Natural killer cell treated with Interleukin-12 subunit alpha and Interleukin-12 subunit beta and Interleukin-15 and Interleukin-18, amount 100 ng/mL, for 72 hours (primary cell): ENCODE measurements at regions not wholly inside any gene's neighbourhood (a gene's known extent, or its start where the extent isn't known, plus 50 kb on each side); places are given as distances from the start of the nearest gene placed in this dataset.
"Not testable (repeated sequence)": the region's sequence is repeated elsewhere in the genome, so short reads cannot be mapped to it uniquely, and the experiment has no call there.

Source experiments
- ATAC-seq, 2 donors: fragments of 150-1000 bp; cut with Tn5 transposase in 1 of 2; sonication (Bioruptor Pico), chemical (Tn5 transposase) in 1 of 2; 2 replicates each; pipeline ENCODE4 v1.10.0; 2021
- DNase-seq: peaks from one replicate; pipeline ENCODE4 v3.0.0; 2022; ENCODE audit warnings: low spot score
- H3K27ac Mint-ChIP-seq, 2 donors: 1 replicate in 1 of 2; 2 replicates in 1 of 2; pipeline ENCODE4 v1.8.0; 2022; ENCODE audit warnings: mixed read lengths in 2 of 2, mild to moderate bottlenecking in 1 of 2, moderate library complexity in 1 of 2
- H3K27me3 Mint-ChIP-seq, 2 donors: 1 replicate in 1 of 2; 2 replicates in 1 of 2; pipeline ENCODE4 v1.8.0; 2022; ENCODE audit warnings: mixed read lengths in 2 of 2
- H3K36me3 Mint-ChIP-seq: one replicate; pipeline ENCODE4 v1.8.0; 2022; ENCODE audit warnings: mixed read lengths
- H3K4me1 Mint-ChIP-seq, 2 donors: 1 replicate in 1 of 2; 2 replicates in 1 of 2; pipeline ENCODE4 v1.8.0; 2022; ENCODE audit warnings: low read depth in 2 of 2, mixed read lengths in 2 of 2, mild to moderate bottlenecking in 1 of 2
- H3K4me3 Mint-ChIP-seq: one replicate; pipeline ENCODE4 v1.8.0; 2022; ENCODE audit warnings: mixed read lengths
- H3K9me3 Mint-ChIP-seq: 2 replicates; pipeline ENCODE4 v1.8.0; 2022; ENCODE audit warnings: mixed read lengths

DNA sequence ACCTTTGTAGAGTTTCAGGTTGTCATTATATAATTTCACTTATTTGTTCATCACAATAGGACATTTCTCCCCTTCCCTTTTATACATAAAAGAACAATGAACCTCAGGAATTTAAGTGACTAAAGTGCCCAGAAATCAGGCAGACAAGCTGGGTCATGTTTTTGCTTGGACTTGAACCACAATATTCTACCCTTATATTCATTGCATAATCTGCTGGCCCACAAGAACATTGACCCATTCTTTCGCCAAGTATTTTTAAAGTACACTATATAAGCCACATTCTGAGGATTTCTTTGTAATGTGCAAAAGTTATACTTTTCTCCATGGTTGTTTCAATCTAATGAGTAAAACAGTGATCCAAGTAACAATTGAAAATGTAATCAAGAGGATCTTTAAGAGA, 637.5 kb upstream of the SLIT2 start:
- H3K27ac Mint-ChIP-seq: no peak overlapping the region
- H3K27me3 Mint-ChIP-seq: no peaks in the 10 kb centered on the region

DNA sequence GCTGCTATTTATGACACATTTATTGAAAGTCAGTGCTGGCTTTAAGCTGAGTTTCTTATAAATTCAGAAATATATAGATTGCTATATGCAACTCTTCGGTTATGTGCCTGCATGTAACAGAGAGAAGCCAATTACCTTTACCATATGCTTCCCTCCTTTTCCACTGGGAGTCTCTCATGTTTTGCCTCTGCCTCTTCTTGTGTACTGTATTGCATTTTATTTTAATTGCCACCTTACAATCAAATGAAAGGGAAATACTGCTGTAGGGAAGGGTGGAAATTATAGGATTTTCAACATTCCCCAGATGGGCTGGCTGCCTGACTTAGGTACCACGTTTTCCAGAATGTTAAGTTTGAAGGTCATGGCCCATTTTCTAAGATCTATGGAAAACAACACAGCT, 655.4 kb upstream of the SLIT2 start:
- DNase-seq: no peak
- no peak overlapping the region for H3K4me3 Mint-ChIP-seq

More for the DNA sequence above, 637.5 kb upstream of the SLIT2 start:
- Mint-ChIP-seq H3K36me3 (peaks cover 7% of the 10 kb centered on the region), H3K4me1 (no peaks in the 10 kb centered on the region), H3K4me3 (no peak overlapping the region), H3K9me3 (peaks cover 25% of the 10 kb centered on the region)
- DNase-seq (no peak), ATAC-seq (no peak)

DNA sequence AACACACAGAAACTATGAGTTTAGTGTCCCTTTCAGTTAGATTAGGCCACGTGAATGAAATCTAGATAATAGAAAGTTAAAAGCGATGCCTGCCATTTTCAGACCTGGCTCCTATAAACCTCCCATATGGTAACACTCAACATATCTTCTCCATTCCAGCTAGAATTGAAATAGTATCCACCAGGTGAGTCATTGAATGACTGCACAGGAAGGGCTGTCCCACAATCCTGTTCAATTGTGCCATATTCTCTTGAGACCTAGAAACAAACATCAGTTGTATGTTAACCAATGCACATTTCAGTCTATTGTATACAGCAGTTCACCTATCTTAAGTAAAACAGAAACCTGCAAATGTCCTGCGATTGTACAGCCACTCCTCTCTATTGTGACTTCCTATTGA, 659.3 kb upstream of the SLIT2 start:
- no peaks in the 10 kb centered on the region for H3K27me3 Mint-ChIP-seq
- H3K9me3 Mint-ChIP-seq: peaks cover 24% of the 10 kb centered on the region
- H3K4me1 Mint-ChIP-seq: no peaks in the 10 kb centered on the region
- H3K4me3 Mint-ChIP-seq: no peak overlapping the region
- ATAC-seq (no peak), DNase-seq (no peak)
- H3K27ac Mint-ChIP-seq: no peak overlapping the region
- no peaks in the 10 kb centered on the region for H3K36me3 Mint-ChIP-seq

More for the DNA sequence above, 655.4 kb upstream of the SLIT2 start:
- H3K27ac Mint-ChIP-seq: no peak overlapping the region
- ATAC-seq: no peak
- no peaks in the 10 kb centered on the region for H3K36me3 Mint-ChIP-seq
- H3K9me3 Mint-ChIP-seq: peaks cover 16% of the 10 kb centered on the region
- no peaks in the 10 kb centered on the region for H3K4me1 Mint-ChIP-seq
- no peaks in the 10 kb centered on the region for H3K27me3 Mint-ChIP-seq

DNA sequence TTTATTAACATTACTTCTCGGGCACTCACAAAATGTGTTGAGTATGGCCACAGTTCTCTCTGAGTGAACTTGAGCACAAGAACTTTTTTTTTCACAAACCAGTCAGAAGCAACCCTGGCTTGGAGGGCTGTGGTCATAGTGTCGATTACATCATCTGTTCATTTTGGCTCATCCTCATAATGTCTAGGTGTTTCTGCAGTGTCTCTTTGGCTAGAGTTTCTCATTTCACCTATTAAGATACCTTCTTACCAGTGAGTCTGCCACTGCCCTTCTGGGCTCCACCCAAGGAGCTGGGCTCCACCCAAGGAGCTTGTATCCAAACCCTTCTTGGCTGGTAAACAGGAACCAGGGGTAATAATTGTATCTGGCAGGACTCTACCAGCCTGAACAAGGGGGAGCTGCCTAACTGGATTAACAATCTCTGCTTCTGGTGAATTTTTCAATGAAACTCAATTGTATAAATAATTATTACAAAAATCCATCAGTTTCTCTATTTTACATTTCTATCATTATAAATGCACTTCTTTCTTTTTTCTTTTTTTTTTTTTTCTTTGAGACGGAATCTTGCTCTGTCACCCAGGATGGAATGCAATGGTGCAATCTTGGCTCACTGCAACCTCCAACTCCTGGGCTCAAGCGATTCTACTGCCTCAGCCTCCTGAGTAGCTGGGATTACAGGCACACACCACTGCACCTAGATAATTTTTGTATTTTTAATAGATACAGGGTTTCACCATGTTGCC, 667.7 kb upstream of the SLIT2 start:
- no peaks in the 10 kb centered on the region for H3K36me3 Mint-ChIP-seq
- no peaks in the 10 kb centered on the region for H3K27me3 Mint-ChIP-seq
- H3K4me1 Mint-ChIP-seq: no peaks in the 10 kb centered on the region
- no peak for ATAC-seq
- H3K27ac Mint-ChIP-seq: no peak overlapping the region
- H3K9me3 Mint-ChIP-seq: peaks cover 5% of the 10 kb centered on the region
- H3K4me3 Mint-ChIP-seq: no peak overlapping the region
- DNase-seq: no peak

DNA sequence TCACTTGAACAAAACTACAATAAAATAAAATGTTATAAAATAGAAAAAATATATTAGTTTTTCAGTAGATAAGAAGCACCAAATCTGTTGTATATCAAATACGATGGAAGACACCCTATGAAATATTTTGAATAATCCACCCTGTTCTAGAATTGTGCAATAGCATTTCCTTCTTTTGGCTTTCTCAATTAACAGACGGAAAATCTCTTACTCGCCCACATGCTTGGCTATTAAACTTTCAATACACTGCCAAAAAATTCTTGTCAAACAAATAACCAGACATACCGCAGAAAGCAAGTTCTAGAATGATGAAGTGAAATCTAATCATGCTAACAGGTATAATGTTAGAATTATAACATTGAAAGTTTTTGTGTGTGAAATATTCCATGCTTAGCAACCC, 671.6 kb upstream of the SLIT2 start:
- ATAC-seq (no peak), DNase-seq (no peak)
- peaks cover 11% of the 10 kb centered on the region for H3K9me3 Mint-ChIP-seq
- H3K27ac Mint-ChIP-seq: no peak overlapping the region
- H3K4me3 Mint-ChIP-seq: no peak overlapping the region
- H3K36me3 Mint-ChIP-seq: peaks cover 5% of the 10 kb centered on the region
- H3K4me1 Mint-ChIP-seq: no peaks in the 10 kb centered on the region
- no peaks in the 10 kb centered on the region for H3K27me3 Mint-ChIP-seq

DNA sequence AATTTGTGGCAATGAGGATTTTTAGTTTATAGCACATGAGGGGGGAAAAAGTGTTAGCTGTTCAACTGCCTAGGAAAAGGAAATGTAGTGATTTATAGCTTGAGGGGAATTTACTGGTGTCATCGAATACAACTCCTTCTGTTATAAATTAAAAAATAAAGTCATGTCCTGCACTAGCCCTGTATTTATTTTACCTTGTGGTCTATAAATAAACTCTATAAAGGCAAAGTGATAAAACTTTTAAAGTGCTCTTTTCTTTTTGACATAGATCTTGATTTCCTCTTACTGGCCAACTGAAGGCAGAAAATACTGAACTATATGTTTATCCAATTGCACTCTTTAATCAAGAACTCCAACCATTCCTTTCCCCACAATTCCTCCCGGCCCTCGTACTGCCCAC, 672.1 kb upstream of the SLIT2 start:
- no peak overlapping the region for H3K4me3 Mint-ChIP-seq
- no peak overlapping the region for H3K27ac Mint-ChIP-seq
- H3K4me1 Mint-ChIP-seq: no peaks in the 10 kb centered on the region
- peaks cover 5% of the 10 kb centered on the region for H3K36me3 Mint-ChIP-seq
- no peaks in the 10 kb centered on the region for H3K27me3 Mint-ChIP-seq
- no peak for ATAC-seq
- H3K9me3 Mint-ChIP-seq: peaks cover 11% of the 10 kb centered on the region
- DNase-seq: no peak

DNA sequence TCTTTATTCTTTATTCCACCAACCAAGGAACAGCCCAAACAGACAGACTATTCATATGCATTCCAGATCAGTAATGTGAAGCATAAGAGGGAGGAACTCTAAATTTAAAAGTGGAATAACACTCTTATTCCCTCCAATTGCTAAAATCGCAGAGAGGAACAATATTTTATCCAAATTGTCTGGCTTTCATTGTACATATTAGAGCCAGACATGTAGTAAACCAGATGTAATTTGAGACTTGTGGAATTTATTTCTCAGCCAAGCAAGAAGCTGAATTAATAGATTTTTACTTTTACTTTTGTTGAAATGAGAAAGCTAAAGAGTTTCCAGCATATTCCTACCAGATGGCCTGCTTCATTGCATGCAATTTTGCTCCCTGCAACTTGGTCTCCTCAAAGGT, 674.6 kb upstream of the SLIT2 start:
- no peak overlapping the region for H3K27ac Mint-ChIP-seq
- H3K4me1 Mint-ChIP-seq: no peaks in the 10 kb centered on the region
- peaks cover 11% of the 10 kb centered on the region for H3K9me3 Mint-ChIP-seq
- ATAC-seq (no peak), DNase-seq (no peak)
- H3K36me3 Mint-ChIP-seq: peaks cover 5% of the 10 kb centered on the region
- H3K27me3 Mint-ChIP-seq: no peaks in the 10 kb centered on the region
- no peak overlapping the region for H3K4me3 Mint-ChIP-seq

DNA sequence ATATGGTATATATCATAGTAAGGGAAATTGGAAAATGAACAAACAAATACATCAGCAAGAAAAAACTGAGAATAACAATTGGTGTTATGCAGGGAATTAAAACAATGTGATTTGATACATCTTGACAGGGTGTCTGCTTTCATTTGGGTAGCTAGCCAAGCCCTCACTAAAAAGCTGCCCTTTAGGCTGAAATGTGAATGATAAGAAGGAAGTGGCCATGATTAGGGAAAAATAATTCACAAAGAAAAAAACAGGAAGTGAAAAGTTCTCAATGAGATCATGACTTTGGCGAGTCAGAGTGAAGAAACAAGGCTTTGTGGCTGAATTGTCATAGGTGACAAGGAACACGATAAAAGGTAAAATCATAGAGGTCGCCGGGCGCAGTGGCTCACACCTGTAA, 675.8 kb upstream of the SLIT2 start:
- H3K9me3 Mint-ChIP-seq: peaks cover 11% of the 10 kb centered on the region
- DNase-seq (no peak), ATAC-seq (no peak)
- no peak overlapping the region for H3K4me3 Mint-ChIP-seq
- peaks cover 5% of the 10 kb centered on the region for H3K36me3 Mint-ChIP-seq
- no peaks in the 10 kb centered on the region for H3K4me1 Mint-ChIP-seq
- no peaks in the 10 kb centered on the region for H3K27me3 Mint-ChIP-seq
- no peak overlapping the region for H3K27ac Mint-ChIP-seq

DNA sequence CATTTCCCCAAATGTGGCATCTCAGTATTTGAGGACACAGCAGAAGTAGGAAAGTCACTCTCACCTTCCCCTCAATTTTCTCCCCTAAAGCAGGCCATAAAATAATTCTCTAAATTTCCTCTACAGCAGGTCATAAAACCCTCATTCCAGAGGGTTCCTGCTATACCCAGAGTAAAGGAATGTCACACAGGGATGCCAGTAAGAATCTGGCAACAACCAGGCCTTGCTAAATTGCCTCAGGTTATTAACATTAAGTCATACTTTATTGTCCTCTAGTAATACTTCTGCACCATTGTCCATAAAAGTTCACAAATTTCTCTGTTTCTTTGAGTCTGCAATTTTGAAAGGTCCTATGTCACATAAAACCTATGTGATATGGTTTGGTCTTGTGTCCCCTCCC, 685.7 kb upstream of the SLIT2 start:
- Mint-ChIP-seq H3K27me3 (no peaks in the 10 kb centered on the region), H3K27ac (no peak overlapping the region), H3K4me3 (no peak overlapping the region), H3K4me1 (no peaks in the 10 kb centered on the region), H3K36me3 (no peaks in the 10 kb centered on the region), H3K9me3 (peaks cover 27% of the 10 kb centered on the region)
- no peak for ATAC-seq
- DNase-seq: no peak

DNA sequence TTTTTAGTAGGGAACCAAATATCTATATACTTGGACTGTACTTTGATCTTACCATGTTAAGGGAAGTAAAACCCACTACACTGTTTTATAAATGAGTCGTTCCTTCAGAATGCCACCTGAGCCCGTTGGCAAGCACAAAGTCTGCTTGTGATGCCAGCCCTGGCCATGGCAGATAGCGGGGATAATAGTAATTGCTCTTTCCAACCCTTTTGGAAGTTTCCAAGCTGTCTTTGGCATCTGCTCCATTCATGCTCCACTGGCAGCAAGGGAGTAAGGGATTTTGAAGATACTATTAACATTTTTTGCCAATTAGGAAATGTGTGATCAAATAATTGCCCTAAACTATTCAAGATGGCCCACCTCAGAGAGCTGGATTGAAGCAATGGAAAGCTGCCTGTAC, 689.2 kb upstream of the SLIT2 start:
- peaks cover 18% of the 10 kb centered on the region for H3K9me3 Mint-ChIP-seq
- no peak overlapping the region for H3K27ac Mint-ChIP-seq
- DNase-seq (no peak), ATAC-seq (no peak)
- H3K27me3 Mint-ChIP-seq: no peaks in the 10 kb centered on the region
- H3K36me3 Mint-ChIP-seq: peaks cover 3% of the 10 kb centered on the region
- H3K4me3 Mint-ChIP-seq: no peak overlapping the region
- no peaks in the 10 kb centered on the region for H3K4me1 Mint-ChIP-seq

DNA sequence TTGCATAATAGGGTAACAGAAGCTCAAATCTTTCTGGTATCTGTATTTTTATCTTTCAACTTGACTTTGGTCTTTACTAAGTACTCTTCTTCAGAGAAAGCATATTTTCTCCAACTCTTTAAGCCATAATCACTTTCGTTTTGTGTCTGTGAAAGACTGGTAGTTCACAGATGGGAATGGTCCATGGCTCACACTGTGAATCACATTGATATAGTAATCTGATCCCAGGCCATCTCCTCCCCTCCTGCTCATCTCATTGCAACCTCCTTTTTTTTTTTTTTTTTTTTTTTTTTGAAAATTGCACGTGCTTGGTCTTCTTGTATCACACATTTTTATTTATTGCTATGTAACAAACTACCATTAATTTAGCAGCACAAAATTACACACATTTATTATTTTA, 694.5 kb upstream of the SLIT2 start:
- peaks cover 19% of the 10 kb centered on the region for H3K36me3 Mint-ChIP-seq
- DNase-seq (no peak), ATAC-seq (no peak)
- H3K4me3 Mint-ChIP-seq: no peak overlapping the region
- H3K27ac Mint-ChIP-seq: no peak overlapping the region
- H3K9me3 Mint-ChIP-seq: peaks cover 12% of the 10 kb centered on the region
- no peaks in the 10 kb centered on the region for H3K4me1 Mint-ChIP-seq
- H3K27me3 Mint-ChIP-seq: no peaks in the 10 kb centered on the region

DNA sequence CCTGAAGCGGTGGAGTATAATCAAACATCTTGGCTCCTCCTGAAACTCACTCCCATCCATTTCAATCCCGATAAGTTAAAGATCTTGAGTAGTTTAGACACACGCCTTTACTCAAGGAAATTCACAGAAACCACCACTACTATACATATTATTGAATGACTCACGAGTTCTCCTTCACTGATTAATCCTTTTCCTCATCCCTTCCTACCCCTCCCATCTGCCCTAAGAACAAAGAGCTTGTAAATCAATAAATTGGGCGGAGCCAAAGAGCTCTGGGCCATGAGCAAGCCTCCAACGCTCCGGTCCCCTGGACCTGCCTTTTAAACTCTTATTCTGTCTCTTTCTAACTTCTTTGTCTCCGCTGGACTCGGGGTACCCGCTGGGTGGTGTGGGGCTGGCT, 695.4 kb upstream of the SLIT2 start:
- not testable (repeated sequence) for H3K27me3 Mint-ChIP-seq, H3K27ac Mint-ChIP-seq, H3K4me1 Mint-ChIP-seq, H3K4me3 Mint-ChIP-seq, ATAC-seq, H3K9me3 Mint-ChIP-seq, DNase-seq
- peaks cover 19% of the 10 kb centered on the region for H3K36me3 Mint-ChIP-seq

DNA sequence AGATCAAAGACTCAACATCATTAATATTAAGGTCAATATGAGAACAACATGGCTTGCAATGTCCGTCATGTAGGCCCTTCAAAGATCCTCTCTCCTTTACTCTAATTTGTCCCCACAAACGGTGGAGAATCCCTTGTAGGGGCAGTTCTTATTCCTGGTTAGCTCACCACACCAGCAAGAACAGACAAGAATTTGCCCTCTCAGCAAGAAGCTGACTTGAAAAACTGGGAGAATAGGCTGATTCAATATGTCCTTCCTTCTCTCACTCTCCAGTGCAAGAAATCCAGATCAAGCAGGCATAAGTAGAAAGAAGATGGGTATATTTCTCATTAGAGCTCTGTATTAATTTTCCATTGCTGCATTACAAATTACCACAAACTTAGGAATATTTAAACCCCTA, 704.2 kb upstream of the SLIT2 start:
- Mint-ChIP-seq H3K36me3 (no peaks in the 10 kb centered on the region), H3K27ac (no peak overlapping the region), H3K27me3 (no peaks in the 10 kb centered on the region), H3K4me3 (no peak overlapping the region), H3K9me3 (peaks cover 3% of the 10 kb centered on the region), H3K4me1 (no peaks in the 10 kb centered on the region)
- ATAC-seq (no peak), DNase-seq (no peak)

DNA sequence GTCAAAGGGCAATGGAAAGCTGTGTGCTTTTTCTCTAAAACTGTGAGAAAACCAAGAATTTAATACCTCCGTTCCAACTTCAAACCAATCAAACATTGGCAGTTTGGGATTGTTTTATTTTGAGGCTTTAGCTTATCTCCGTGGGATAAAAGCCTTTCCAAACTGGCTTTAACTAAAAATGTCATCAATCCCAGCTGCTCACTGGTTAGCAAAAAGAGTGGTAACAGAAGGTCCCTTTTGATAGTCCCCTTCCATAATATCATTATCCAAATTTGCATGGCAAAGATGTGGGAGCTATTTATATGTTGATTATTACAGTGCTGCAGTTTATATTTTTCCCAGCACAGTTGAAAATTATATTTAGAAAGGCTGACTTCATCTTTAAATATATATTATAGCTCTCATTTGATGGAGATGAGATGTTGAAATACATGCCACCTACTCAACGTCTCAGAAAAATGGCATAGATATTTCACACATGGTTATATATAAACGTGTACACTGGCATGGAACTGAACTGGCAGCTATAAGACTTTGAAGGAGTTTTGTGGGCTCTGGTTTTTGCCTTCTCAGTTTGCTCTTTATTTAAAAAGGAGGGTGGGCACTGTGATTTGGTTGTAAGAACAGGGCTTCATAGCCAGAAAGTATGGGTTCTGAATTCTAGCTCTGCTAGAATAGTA, 707.1 kb upstream of the SLIT2 start:
- H3K27ac Mint-ChIP-seq: no peak overlapping the region
- ATAC-seq: no peak

More for the DNA sequence above, 707.1 kb upstream of the SLIT2 start:
- H3K4me3 Mint-ChIP-seq: no peak overlapping the region
- no peak for DNase-seq
- no peaks in the 10 kb centered on the region for H3K36me3 Mint-ChIP-seq
- H3K27me3 Mint-ChIP-seq: no peaks in the 10 kb centered on the region
- no peaks in the 10 kb centered on the region for H3K4me1 Mint-ChIP-seq
- peaks cover 6% of the 10 kb centered on the region for H3K9me3 Mint-ChIP-seq
